ENCODE measurements at regions not wholly inside any gene's neighbourhood (a gene's known extent, or its start where the extent isn't known, plus 50 kb on each side); places are given as distances from the start of the nearest gene placed in this dataset.

- Histone ChIP-seq H3T11ph (ENCODE audit: low read length) (no peak overlapping the region), H2AFZ (ENCODE audit: low read length) (no peak overlapping the region), H3K14ac (ENCODE audit: insufficient read depth, low read length) (no peak overlapping the region), H2BK5ac (ENCODE audit: insufficient read length, low read length) (no peak overlapping the region), H2BK12ac (ENCODE audit: insufficient read length, low read depth, low read length) (no peak overlapping the region), H3K9ac (ENCODE audit: extremely low read depth, insufficient read length, low read length) (no peak overlapping the region), H3K79me1 (ENCODE audit: insufficient read depth, low read depth, low read length, poor library complexity, severe bottlenecking) (no peaks in the 10 kb centered on the region), H3K9me3 (ENCODE audit: control insufficient read depth, low read depth, low read length) (no peaks in the 10 kb centered on the region), H3K23ac (ENCODE audit: insufficient read length, low read depth, low read length) (no peak overlapping the region), H2AK5ac (ENCODE audit: insufficient read length, low read length) (no peak overlapping the region), H3K18ac (ENCODE audit: insufficient read length, low read depth, low read length) (no peak overlapping the region), H4K20me1 (ENCODE audit: control insufficient read depth, insufficient read depth, insufficient read length) (no peaks in the 10 kb centered on the region), H3K4ac (ENCODE audit: low read depth, low read length) (no peak overlapping the region), H4K8ac (replicated peaks; ENCODE audit: insufficient read length, low read depth, low read length) (no peak overlapping the region), H3K79me2 (ENCODE audit: insufficient read depth, low read length) (no peaks in the 10 kb centered on the region), H3K23me2 (ENCODE audit: insufficient read length, low read depth, low read length, poor library complexity, severe bottlenecking) (no peaks in the 10 kb centered on the region), H4K91ac (ENCODE audit: insufficient read length, low read depth, low read length) (no peak overlapping the region), H4K5ac (ENCODE audit: insufficient read length, low read depth, low read length) (no peak overlapping the region), H3K4me2 (ENCODE audit: insufficient read depth, insufficient read length, low read length) (no peak overlapping the region), H3K27ac (ENCODE audit: insufficient read length, low read depth, low read length) (no peak overlapping the region), H3K56ac (ENCODE audit: insufficient read length, low read depth, low read length) (no peak overlapping the region), H2BK120ac (ENCODE audit: low read depth, low read length, poor library complexity, severe bottlenecking) (no peak overlapping the region), H3K4me1 (ENCODE audit: insufficient read depth, low read length) (no peaks in the 10 kb centered on the region), H2BK15ac (ENCODE audit: low read depth, low read length) (no peak overlapping the region), H3K27me3 (ENCODE audit: insufficient read depth, low read length) (no peaks in the 10 kb centered on the region), H2BK20ac (ENCODE audit: low read depth, low read length, poor library complexity, severe bottlenecking) (no peak overlapping the region)
- TF ChIP-seq CTCF (conservative IDR thresholded peaks at IDR 0.05): no peak
- H3K4me3 Mint-ChIP-seq: no peak overlapping the region
- no peaks in the 10 kb centered on the region for H3K9me3 Mint-ChIP-seq
- no peaks in the 10 kb centered on the region for H3K36me3 Mint-ChIP-seq (ENCODE audit: insufficient read depth in 1 of 3, low read depth in 3 of 3)
- no peaks in the 10 kb centered on the region for H3K27me3 Mint-ChIP-seq (ENCODE audit: low read depth)
- no peak for DNase-seq
- no peak overlapping the region for H3K27ac Mint-ChIP-seq
- H3K4me1 Mint-ChIP-seq: no peaks in the 10 kb centered on the region
Observed at GRCh38 chr14:62280366-62280765, 518.1 kb downstream of the SNAPC1 start.

Measured in H9 (cell line).